Neural progenitor cell (in vitro differentiated cells): ENCODE measurements at regions not wholly inside any gene's neighbourhood (a gene's known extent, or its start where the extent isn't known, plus 50 kb on each side); places are given as distances from the start of the nearest gene placed in this dataset.

Experiments used
- EZH2phosphoT487 ChIP-seq: fragments of 200-600 bp; sonication (generic); IDR thresholded peaks from 2 replicates; pipeline ENCODE4 v1.6.1; 2017; ENCODE audit warnings: antibody characterized with exemption
- TF ChIP-seq, protein P1 (sequence below): fragments of 200-600 bp; sonication (generic); IDR thresholded peaks from 2 replicates; pipeline ENCODE4 v1.5.1; 2017; ENCODE audit warnings: antibody characterized with exemption, mild to moderate bottlenecking

GRCh38 chr9:89718176-89718575, 113.4 kb downstream of the GADD45G start:
- TF ChIP-seq, protein P1, sequence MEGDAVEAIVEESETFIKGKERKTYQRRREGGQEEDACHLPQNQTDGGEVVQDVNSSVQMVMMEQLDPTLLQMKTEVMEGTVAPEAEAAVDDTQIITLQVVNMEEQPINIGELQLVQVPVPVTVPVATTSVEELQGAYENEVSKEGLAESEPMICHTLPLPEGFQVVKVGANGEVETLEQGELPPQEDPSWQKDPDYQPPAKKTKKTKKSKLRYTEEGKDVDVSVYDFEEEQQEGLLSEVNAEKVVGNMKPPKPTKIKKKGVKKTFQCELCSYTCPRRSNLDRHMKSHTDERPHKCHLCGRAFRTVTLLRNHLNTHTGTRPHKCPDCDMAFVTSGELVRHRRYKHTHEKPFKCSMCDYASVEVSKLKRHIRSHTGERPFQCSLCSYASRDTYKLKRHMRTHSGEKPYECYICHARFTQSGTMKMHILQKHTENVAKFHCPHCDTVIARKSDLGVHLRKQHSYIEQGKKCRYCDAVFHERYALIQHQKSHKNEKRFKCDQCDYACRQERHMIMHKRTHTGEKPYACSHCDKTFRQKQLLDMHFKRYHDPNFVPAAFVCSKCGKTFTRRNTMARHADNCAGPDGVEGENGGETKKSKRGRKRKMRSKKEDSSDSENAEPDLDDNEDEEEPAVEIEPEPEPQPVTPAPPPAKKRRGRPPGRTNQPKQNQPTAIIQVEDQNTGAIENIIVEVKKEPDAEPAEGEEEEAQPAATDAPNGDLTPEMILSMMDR = no peak
- TF ChIP-seq EZH2phosphoT487 = no peak
